IPS-NIHi7 (cell line): ENCODE measurements at regions not wholly inside any gene's neighbourhood (a gene's known extent, or its start where the extent isn't known, plus 50 kb on each side); places are given as distances from the start of the nearest gene placed in this dataset.
A peak's percentile ranks its signal among the peaks of the same experiment; 100 is the strongest.
"Not testable (repeated sequence)": the region's sequence is repeated elsewhere in the genome, so short reads cannot be mapped to it uniquely, and the experiment has no call there.

ENCODE experiments used
- DNase-seq: peaks from one replicate; pipeline ENCODE4 v3.0.0; 2012; ENCODE audit warnings: mixed read lengths; ENCODE audit errors: extremely low spot score

DNA sequence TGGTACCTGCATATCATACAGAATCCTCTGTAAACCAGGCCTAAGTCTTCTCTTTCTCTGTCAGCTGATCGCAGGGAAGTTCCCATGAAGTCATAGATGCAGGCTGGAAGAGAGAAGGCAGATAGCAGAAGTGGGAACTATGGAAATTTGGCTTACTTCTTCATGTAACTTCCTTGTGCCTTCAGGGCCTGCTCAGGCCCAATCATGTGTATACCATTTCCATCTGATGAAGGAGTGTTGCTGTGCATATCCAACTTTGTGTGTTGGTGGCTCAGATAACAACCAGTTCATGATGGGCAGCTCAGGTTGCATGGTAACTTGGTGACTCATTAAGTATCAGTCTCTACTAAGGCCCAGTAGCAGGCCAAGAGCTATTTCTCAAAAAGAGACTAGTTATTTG is 53.1 kb upstream of the CEP295 start:
- no peak for DNase-seq

DNA sequence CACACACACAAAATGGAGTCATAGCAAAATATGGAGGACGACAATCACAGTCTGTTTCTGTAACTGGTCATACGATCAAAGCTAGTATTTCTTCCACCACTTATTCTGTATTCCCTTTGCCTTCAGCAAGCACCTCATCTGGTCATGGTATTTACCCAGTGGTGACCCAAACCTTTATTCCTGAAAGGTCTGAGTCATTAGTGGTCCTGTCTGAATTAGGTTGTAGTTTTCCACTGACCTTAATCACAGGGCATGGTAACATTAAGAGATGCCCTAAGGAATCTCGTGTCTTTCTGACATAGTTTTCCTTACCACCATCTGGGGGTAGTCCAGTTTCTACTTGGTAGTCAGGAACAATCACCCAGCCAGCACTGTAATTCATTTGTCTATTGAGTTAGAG is 54.8 kb upstream of the CEP295 start:
- no peak for DNase-seq

DNA sequence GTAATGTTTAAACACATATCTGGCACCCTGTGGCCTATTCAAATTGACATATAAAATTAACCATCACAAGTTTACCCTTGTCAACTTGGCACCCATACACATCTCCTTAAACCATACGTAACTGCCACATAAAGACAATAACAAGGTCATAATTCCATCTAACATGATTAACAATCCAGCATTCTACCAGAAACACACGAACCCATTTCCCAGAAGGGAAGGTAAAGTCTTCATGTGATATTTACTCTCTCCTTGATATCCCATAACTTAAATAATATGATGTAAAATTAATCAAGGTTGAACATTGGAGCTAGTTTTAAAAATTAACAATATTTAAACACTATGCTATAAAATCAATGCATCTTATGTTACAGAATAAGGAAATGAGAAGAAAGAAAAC is 55.2 kb upstream of the CEP295 start:
- no peak for DNase-seq

DNA sequence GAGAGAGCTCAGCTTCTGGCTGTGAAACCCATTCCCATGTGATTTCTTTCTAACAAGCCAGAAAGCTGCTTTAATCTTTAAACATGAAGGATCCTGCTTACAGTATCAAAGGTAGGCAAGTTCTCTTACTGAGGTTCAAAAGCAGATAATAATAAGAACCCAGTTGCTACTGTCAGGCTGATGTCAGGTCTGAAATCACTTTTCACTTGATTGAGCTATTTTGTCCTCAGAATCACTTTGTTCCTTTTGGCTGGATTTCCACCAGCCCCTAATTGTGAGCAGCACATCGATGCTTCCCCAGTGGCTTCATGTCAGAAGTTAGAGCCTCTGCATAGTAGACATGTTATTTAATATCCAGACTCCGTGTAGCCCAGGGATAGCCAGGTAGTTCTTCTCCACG is 55.8 kb upstream of the CEP295 start:
- no peak for DNase-seq

DNA sequence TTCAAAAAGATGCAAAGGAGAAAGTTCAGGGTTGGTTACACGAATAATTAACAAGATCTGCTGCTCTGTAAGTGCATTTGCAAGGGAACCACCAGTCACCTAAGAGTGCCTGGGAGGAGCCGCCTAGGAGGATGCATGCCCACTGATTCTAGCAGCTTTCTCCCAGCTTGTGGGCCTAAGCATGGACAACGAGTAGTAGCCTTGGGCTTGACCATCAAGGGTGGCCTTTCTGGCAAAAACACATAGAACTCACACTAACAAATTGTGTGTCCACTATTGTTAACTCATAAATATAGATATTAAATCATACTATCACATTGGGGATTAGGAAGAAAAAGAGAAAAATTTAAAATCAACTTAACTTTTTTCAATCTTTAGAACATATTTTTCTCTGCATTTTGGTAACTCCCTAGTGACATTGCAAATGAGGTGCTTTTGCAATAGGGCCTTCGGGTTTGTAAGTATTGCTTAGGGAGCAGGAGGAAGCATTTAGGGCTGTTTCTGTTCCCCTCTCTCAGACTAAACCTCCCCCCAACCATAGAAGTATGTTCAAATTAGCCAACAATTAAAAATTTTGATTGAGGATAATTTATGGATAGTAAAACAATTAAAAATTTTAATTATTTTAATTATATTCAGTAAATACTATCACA is 57.3 kb upstream of the CEP295 start:
- DNase-seq: peak; percentile 14

DNA sequence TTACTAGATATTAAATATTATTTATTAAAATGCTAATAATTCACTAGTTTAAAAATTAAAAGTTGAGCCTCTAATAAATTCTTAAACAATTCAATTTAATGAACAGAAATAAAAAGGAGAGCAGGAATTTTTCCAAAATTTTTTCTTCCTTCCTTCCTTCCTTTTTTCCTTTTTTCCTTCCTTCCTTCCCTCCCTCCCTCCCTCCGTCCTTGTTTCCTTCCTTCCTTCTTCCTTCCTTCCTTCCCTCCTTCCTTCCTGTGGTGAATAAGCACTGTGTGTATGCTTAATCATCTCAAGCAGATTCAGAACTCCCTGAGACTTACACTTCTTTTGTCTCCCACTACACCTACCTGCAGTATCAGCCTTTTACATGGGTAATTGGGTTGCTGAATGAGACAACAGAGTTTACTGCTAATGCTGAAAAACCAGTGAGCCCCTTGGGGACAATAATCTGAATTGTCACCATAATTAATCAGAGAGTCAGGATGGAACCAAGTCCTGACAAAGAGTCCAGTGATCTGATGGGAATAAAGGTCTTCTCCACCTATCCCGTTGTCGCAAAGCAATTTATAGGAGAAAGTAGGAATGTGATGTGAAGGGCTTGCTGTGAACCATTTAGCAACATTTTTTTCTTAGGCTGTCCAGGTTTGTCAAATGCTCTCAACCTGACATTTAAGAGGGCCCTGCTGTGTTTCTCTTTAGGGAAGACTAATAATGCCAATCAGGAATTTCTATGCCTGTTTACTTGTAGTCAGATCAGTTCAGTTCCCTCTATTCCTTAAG is 58.1 kb upstream of the CEP295 start:
- DNase-seq: no peak

DNA sequence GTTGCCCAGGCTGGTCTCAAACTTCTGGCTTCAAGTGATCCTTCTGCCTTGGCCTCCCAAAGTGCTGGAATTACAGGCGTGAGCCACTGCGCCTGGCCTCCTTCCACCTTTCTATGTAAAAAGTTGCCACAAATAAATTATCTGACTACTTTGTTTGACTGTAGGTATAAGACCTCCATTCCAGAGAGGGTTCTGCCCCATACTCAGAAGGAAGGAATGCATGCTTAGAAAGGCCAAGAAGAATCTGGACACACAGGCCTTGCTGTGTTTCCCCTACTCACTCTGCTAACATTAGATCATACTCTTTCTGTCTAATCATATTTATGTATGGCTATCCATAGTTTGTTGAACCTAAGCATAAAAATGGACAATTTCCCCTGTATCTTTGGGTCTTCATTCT is 53.0 kb upstream of the SMCO4 start:
- not testable (repeated sequence) for DNase-seq
